Right kidney (tissue), 1 donor: ENCODE measurements at regions not wholly inside any gene's neighbourhood (a gene's known extent, or its start where the extent isn't known, plus 50 kb on each side); places are given as distances from the start of the nearest gene placed in this dataset.
"Not testable (repeated sequence)": the region's sequence is repeated elsewhere in the genome, so short reads cannot be mapped to it uniquely, and the experiment has no call there.

Source experiments
- DNase-seq: peaks from one replicate; pipeline ENCODE4 v3.0.0-alpha.2; 2016

- DNase-seq: no peak
Measured at GRCh38 chr4:95779447-95779846, 60.4 kb upstream of the PDHA2 start.

DNA sequence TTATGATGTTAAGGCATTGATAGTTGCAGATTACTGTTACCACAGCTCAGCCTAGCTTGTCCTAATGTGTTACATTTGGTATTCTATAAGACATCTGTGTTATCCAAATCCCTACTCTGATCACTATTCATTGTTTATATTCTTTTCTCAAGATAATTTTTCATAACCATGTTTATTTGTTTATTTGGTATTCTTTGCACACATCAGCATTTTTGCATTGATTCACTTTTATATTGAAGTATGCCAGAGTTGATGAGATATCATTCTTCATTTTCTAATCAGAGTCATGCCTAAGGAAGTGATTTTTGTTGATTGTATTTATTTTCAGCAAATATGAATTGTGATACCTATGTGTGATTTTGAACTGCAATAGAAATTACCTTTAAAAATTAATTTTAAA lies 61.2 kb upstream of the PDHA2 start:
- DNase-seq: no peak

GRCh38 chr4:95770605-95771004 lies 69.3 kb upstream of the PDHA2 start:
- DNase-seq: not testable (repeated sequence)

- no peak for DNase-seq
Measured at GRCh38 chr4:95764961-95765360, 74.9 kb upstream of the PDHA2 start.

DNA sequence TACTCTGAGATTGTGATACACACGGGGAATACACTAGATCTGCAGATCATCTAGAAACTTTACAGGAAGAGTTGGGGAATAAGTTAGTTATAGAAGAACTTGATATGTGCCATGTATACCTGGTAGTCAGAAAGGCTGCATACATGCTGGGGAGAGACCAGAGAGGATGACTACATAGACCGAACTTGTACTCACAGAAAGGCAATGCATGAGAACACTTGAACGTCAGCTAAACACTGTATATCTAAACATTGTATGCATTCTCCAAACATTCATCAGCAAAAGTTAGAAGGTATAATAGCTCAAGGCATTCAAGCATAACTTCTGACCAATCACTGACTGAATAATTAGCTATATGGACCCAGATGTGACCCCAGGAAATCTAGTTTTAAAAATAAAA lies 78.0 kb upstream of the PDHA2 start:
- DNase-seq: no peak

- DNase-seq: no peak
Measured at GRCh38 chr4:95761426-95761825, 78.5 kb upstream of the PDHA2 start.

- DNase-seq: not testable (repeated sequence)
Measured at GRCh38 chr4:95760646-95761045, 79.2 kb upstream of the PDHA2 start.

DNA sequence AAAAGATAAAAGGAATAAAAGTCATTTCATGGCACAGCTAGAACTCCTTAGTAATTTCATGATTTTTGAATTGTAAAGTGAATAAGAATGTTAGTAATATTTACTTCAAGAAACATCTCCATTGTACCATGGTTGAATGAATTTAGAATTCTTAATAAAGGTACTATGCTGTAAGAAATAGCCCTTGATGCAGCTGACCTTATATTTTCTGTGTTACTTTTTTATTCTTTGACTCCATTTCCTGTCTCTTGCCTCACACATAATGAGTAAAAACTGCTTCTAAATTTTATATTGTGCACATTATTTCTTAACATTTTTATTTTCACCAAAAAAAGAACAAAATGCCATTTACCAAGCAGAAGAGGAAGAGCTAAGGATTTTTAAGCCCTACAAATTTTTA lies 81.9 kb upstream of the PDHA2 start:
- DNase-seq: no peak

- DNase-seq: no peak
Measured at GRCh38 chr4:95754667-95755066, 85.2 kb upstream of the PDHA2 start.

DNA sequence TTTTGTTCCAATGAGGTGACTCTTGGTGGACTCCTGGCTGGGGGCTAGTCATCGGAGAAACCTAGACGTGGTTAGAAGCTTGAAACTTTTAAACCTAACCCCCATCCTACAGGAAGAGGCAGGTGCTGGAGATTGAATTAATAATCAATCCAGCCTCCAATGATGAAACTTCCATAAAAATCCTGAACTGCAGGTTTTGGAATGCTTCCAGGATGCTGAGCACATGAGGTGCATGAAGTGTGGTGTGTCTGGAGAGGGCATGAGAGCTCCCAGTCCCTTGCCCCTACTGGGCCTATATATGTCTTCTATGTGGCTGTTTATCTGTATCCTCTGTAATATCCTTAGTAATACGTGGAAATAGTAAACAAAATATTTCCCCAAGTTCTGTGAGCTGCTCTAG lies 90.7 kb upstream of the PDHA2 start:
- no peak for DNase-seq

GRCh38 chr4:95742872-95743271 lies 97.0 kb upstream of the PDHA2 start:
- DNase-seq: no peak

DNA sequence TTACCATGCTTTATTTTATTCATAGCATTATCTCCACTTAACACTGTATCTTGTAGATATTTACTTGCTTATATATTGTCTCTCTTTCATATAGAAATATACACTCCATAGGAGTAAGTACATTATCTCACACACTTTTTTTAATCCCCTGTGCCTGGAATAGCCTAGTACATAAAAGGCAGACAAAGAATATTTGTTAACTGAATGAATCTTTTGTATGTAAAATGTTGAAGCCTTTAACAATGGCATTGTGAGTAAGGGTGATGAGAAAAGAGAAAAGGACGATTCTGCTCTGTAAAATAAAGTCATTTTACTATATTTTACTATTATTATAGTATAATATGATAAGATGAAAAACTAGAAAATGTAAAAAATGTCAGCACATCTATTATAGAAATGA lies 97.7 kb upstream of the PDHA2 start:
- DNase-seq: no peak

DNA sequence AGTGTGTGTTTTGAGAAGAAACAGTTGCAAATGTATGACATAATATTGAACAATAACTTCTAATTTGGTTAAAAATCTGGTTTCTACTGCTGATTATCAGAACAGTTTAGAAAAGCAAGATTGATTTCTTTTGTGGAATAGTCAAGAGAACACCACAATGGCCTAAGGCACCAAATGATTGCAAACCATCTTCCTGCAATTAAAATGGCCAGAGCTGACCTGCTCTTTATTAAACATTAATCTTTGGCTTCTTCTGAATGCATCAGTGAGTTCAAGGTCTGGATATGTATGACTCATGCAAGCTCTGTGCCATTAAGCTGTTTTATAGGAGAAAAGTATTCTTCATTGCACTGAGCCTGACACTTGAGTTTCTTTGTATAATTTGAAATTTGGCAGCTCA lies 107.8 kb upstream of the PDHA2 start:
- no peak for DNase-seq

DNA sequence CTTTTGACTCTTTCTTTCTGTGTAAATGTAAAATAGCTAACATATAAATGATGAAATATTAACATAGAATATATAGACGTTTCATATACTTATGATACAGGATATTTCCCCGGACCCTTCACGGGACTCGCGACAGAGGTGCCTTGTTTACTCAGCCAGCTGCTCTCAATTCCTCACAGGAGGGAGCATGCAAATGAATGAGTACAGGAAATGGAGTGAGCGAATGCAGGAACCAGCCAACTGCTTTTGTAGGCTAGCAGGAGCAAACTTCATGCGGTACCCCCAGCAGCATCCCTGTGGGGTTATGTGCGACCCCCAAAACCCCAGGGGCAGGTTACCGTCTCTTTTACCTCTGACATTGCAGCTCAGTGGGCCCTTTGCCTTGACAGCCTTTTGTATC lies 110.3 kb upstream of the PDHA2 start:
- DNase-seq: no peak

- no peak for DNase-seq
Measured at GRCh38 chr4:95728145-95728544, 111.7 kb upstream of the PDHA2 start.

DNA sequence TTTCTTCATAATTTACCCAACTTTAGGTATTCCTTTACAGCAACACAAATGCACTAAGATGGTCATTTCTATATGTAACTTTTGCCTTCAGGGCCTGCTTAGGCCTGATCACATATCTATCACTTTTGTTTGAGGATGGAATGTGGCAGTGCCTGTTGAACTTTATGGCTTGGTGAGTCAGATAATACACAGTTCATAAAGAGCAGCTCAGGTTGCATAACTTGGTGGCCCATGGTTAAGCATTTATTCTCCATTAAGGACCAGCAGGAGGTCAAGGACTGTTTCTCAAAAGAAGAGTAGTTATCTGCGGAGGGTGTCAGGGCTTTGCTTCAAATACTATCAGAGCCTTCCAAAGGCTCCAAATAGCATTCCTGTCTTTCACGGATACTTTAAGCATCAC lies 124.1 kb upstream of the PDHA2 start:
- no peak for DNase-seq

DNA sequence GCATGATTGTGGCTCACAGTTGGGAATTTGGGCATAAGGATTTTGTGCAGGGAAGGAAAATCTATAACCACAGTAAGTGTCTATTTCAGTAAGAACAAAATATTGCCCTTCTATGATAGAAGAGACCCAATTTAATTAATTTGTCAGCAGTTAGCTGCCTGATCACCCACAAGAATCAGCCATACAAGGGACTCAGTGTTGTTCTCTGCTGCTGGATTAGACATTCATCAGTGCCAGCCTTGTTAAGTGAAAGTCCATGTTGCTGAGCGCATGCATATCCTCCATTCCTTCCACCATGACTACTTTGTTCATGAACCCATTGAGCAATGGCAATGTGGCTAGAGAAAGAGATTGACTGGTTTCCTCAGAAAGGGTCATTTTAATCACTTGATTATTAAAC lies 125.3 kb upstream of the PDHA2 start:
- no peak for DNase-seq

GRCh38 chr4:95705323-95705722 lies 134.6 kb upstream of the PDHA2 start:
- no peak for DNase-seq

GRCh38 chr4:95701500-95702170 lies 138.3 kb upstream of the PDHA2 start:
- DNase-seq: no peak

DNA sequence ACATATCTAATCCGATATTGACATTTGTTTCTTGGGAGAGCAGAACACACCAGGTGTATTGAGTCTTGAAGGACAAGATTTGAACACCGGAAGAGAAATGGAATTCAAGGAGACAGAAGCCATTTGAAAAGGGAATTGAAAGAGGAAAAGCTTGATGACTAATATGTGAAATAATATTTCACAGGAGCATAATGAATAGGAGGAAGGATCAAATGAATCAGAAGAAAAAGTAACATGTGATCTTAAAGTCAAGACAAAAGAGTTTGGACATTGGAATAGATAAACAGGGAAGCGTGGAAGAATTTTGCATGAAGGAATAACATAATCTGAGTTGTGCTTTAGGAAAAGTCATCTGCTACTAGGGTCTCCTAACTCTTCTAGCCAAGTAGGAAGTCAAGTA lies 145.5 kb upstream of the PDHA2 start:
- DNase-seq: no peak

GRCh38 chr4:95693594-95693993 lies 144.8 kb upstream of the UNC5C start:
- DNase-seq: no peak

- DNase-seq: no peak
Measured at GRCh38 chr4:95676190-95676589, 127.4 kb upstream of the UNC5C start.

GRCh38 chr4:95675623-95676022 lies 126.8 kb upstream of the UNC5C start:
- DNase-seq: no peak

- DNase-seq: peak; percentile 11
Measured at GRCh38 chr4:95674521-95674981, 125.8 kb upstream of the UNC5C start.

DNA sequence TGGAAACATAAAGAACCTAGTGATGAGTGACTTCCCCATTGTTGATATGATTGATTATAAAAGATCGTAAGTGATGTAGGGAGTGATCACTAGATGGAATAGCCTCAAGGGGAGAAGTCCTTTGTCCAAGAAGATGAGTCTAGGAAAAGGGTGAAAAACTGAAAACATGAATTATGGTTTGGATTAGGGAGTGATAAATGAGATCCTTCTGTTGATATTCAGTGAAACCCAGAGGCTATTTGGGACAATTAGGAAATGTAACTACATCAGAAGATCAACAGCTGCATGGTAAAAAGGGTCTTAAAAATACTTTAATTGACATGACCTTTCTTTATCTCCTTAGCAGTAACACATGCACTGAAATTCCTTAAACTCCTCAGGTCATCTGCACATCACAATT lies 124.0 kb upstream of the UNC5C start:
- DNase-seq: no peak
